IMR-90 (cell line): ENCODE measurements at regions not wholly inside any gene's neighbourhood (a gene's known extent, or its start where the extent isn't known, plus 50 kb on each side); places are given as distances from the start of the nearest gene placed in this dataset.
"Not testable (repeated sequence)": the region's sequence is repeated elsewhere in the genome, so short reads cannot be mapped to it uniquely, and the experiment has no call there.

ENCODE experiments used
- CTCF ChIP-seq: conservative IDR thresholded peaks from 2 replicates; pipeline ENCODE4 v1.5.1; 2012; ENCODE audit warnings: mild to moderate bottlenecking, low read depth, low read length, improper control_type of control experiment
- MAFK ChIP-seq: IDR thresholded peaks from 2 replicates; pipeline ENCODE4 v1.6.1; 2012; ENCODE audit warnings: low read depth, low read length, improper control_type of control experiment
- MXI1 ChIP-seq: IDR thresholded peaks from 2 replicates; pipeline ENCODE4 v1.6.1; 2012; ENCODE audit warnings: low read depth, mild to moderate bottlenecking, low read length, moderate library complexity, borderline replicate concordance
- NFE2L2 ChIP-seq: fragments of 150-350 bp; IDR thresholded peaks from 2 replicates; pipeline ENCODE4 v1.6.1; 2016; ENCODE audit warnings: low read depth, mild to moderate bottlenecking, low read length
- POLR2A ChIP-seq: IDR thresholded peaks from 2 replicates; pipeline ENCODE4 v1.6.1; 2012; ENCODE audit warnings: mild to moderate bottlenecking, low read depth, low read length
- RAD21 ChIP-seq: IDR thresholded peaks from 2 replicates; pipeline ENCODE4 v1.6.1; 2012; ENCODE audit warnings: low read length, improper control_type of control experiment
- RFX5 ChIP-seq: IDR thresholded peaks from 2 replicates; pipeline ENCODE4 v1.8.0; 2012; ENCODE audit warnings: low read depth, mild to moderate bottlenecking, low read length, moderate library complexity
- SMC3 ChIP-seq: fragments of 150-350 bp; IDR thresholded peaks from 2 replicates; pipeline ENCODE4 v1.6.1; 2016; ENCODE audit warnings: low read depth, mild to moderate bottlenecking, antibody characterized with exemption, low read length, moderate library complexity
- USF2 ChIP-seq: fragments of 150-350 bp; IDR thresholded peaks from 2 replicates; pipeline ENCODE4 v1.6.1; 2017; ENCODE audit warnings: mild to moderate bottlenecking, antibody characterized with exemption, low read length, low read depth

GRCh38 chr14:106727962-106728361 is 1201.6 kb downstream of the TMEM121 start:
- TF ChIP-seq MAFK, USF2, CTCF, NFE2L2, POLR2A, MXI1, SMC3, RAD21, RFX5: not testable (repeated sequence)
